Loucy (cell line): ENCODE measurements at regions not wholly inside any gene's neighbourhood (a gene's known extent, or its start where the extent isn't known, plus 50 kb on each side); places are given as distances from the start of the nearest gene placed in this dataset.

Source experiments
- EZH2phosphoT487 ChIP-seq: fragments of 200-600 bp; IDR thresholded peaks from 2 replicates; pipeline ENCODE4 v1.6.1; 2018; ENCODE audit warnings: antibody characterized with exemption, mild to moderate bottlenecking, moderate library complexity, borderline replicate concordance
- TF ChIP-seq, protein P1 (sequence below): fragments of 200-600 bp; sonication (generic); conservative IDR thresholded peaks from 2 replicates; pipeline ENCODE4 v1.5.1; 2014; ENCODE audit warnings: mild to moderate bottlenecking, antibody characterized with exemption, low read length

DNA sequence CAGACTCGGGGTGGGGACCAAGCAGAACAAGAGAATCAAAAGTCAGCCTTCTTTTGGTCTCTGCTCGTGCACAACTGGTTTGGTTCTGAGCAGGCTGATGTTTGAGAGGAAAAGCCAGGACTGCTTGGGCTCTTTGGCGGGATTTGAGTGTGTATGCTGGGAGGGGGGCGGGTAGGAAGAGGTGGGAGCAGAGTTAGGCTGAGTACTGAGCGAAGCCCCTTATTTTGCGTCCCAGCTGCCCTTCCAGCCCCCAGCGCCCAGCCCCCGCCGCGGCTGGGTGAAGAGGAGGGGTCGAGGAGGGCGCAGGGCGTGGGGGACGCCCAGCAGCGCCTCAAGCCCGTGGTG lies 153.5 kb upstream of the GOLIM4 start:
- TF ChIP-seq, protein P1, sequence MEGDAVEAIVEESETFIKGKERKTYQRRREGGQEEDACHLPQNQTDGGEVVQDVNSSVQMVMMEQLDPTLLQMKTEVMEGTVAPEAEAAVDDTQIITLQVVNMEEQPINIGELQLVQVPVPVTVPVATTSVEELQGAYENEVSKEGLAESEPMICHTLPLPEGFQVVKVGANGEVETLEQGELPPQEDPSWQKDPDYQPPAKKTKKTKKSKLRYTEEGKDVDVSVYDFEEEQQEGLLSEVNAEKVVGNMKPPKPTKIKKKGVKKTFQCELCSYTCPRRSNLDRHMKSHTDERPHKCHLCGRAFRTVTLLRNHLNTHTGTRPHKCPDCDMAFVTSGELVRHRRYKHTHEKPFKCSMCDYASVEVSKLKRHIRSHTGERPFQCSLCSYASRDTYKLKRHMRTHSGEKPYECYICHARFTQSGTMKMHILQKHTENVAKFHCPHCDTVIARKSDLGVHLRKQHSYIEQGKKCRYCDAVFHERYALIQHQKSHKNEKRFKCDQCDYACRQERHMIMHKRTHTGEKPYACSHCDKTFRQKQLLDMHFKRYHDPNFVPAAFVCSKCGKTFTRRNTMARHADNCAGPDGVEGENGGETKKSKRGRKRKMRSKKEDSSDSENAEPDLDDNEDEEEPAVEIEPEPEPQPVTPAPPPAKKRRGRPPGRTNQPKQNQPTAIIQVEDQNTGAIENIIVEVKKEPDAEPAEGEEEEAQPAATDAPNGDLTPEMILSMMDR = no peak
- TF ChIP-seq EZH2phosphoT487 = no peak
